GM12891 (cell line): ENCODE measurements at regions not wholly inside any gene's neighbourhood (a gene's known extent, or its start where the extent isn't known, plus 50 kb on each side); places are given as distances from the start of the nearest gene placed in this dataset.

Experiments used
- PAX5 ChIP-seq: IDR thresholded peaks from 2 replicates; pipeline ENCODE4 v1.6.1; 2011; ENCODE audit warnings: low read length, moderate library complexity, mild to moderate bottlenecking; ENCODE audit not compliant: insufficient read depth, severe bottlenecking
- POLR2A ChIP-seq: IDR thresholded peaks from 2 replicates; pipeline ENCODE4 v1.6.1; 2011; ENCODE audit warnings: low read depth, low read length, control low read depth
- POLR2AphosphoS5 ChIP-seq: IDR thresholded peaks from 2 replicates; pipeline ENCODE4 v1.6.1; 2011; ENCODE audit warnings: low read depth, low read length, control low read depth
- POU2F2 ChIP-seq: IDR thresholded peaks from 2 replicates; pipeline ENCODE4 v1.6.1; 2011; ENCODE audit warnings: low read depth, mild to moderate bottlenecking, control low read depth, low read length, moderate library complexity
- TAF1 ChIP-seq: IDR thresholded peaks from 2 replicates; pipeline ENCODE4 v1.6.1; 2011; ENCODE audit warnings: low read depth, low read length, control low read depth

GRCh38 chr16:61057635-61058034, 978.6 kb downstream of the CDH8 start:
- no peak for TF ChIP-seq POLR2A
- no peak for TF ChIP-seq POU2F2
- TF ChIP-seq POLR2AphosphoS5 = no peak
- no peak for TF ChIP-seq TAF1
- TF ChIP-seq PAX5 = no peak
